ENCODE measurements at regions not wholly inside any gene's neighbourhood (a gene's known extent, or its start where the extent isn't known, plus 50 kb on each side); places are given as distances from the start of the nearest gene placed in this dataset.

- Histone ChIP-seq H3K36me3 (ENCODE audit: low read depth, low read length) (no peaks in the 10 kb centered on the region), H3K4me2 (ENCODE audit: low read length) (no peak overlapping the region)
- DNase-seq = no peak
Observed at GRCh38 chr4:35539404-35540055, 704.8 kb downstream of the ARAP2 start.

DNA sequence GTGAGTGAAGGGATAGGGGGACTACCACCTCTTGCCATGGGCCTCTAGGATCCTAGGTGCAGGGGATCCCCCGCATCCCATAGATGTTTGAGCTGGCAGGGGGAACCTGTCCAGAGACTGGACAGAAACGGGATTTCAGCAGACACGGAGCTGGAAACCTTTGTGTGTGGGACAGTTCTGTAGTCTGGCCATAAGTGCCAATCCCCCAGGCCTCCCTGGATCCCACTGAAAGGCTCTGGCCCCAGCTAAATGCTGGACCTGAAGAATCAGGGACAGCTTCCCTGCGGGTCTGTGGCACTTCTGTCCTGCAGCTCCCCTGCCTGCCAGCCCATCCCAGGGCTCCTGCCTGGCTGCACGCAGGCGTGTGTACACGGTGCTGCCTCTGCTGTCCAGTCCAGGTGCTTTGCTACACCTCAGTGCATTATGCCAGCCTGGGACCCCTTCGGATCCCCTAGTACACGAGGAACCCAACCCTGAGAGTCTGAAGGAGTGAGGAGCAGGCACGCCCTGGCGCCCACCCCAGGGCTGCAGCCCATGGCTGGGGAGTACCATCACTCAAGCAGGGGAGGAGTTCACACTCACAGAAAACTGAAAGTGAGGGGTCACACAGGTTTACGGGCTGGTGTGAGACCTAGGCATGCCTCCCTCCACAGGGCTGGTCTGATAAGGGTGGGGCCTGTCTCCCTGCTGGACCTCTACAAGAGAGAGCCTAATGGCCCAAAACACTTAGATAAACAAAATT is 703.0 kb downstream of the ARAP2 start:
- Histone ChIP-seq H3K9me3 (ENCODE audit: low read length) (no peaks in the 10 kb centered on the region), H3K79me2 (ENCODE audit: low read length) (no peaks in the 10 kb centered on the region), H3K4me1 (ENCODE audit: insufficient read depth, low read length) (no peaks in the 10 kb centered on the region), H3K9me2 (replicated peaks; ENCODE audit: low read length) (no peaks in the 10 kb centered on the region), H4K20me1 (ENCODE audit: low read length) (no peaks in the 10 kb centered on the region), H3K9ac (ENCODE audit: low read length) (no peak overlapping the region), H3K27ac (ENCODE audit: low read length) (no peak overlapping the region), H3F3A (ENCODE audit: low read length, unreplicated experiment) (no peaks in the 10 kb centered on the region), H3K4me2 (ENCODE audit: low read length) (no peak overlapping the region), H2AFZ (ENCODE audit: low read length) (no peak overlapping the region), H3K36me3 (ENCODE audit: low read depth, low read length) (no peaks in the 10 kb centered on the region), H3K27me3 (ENCODE audit: low read length) (no peaks in the 10 kb centered on the region), H3K4me3 (ENCODE audit: low read length) (no peak overlapping the region)
- no TSS peak for BruUV-seq (replicated peaks)
- intact Hi-C loops (cut with micrococcal nuclease) = no loop called here
- no peak for ATAC-seq
- no peak for DNase-seq
- no peak for TF ChIP-seq EZH2phosphoT487 (IDR thresholded peaks at IDR 0.05; ENCODE audit: borderline replicate concordance, low read length)
- no peak for TF ChIP-seq EZH2 (IDR thresholded peaks at IDR 0.05; ENCODE audit: low read length, unreplicated experiment)
- TF ChIP-seq, protein P1, sequence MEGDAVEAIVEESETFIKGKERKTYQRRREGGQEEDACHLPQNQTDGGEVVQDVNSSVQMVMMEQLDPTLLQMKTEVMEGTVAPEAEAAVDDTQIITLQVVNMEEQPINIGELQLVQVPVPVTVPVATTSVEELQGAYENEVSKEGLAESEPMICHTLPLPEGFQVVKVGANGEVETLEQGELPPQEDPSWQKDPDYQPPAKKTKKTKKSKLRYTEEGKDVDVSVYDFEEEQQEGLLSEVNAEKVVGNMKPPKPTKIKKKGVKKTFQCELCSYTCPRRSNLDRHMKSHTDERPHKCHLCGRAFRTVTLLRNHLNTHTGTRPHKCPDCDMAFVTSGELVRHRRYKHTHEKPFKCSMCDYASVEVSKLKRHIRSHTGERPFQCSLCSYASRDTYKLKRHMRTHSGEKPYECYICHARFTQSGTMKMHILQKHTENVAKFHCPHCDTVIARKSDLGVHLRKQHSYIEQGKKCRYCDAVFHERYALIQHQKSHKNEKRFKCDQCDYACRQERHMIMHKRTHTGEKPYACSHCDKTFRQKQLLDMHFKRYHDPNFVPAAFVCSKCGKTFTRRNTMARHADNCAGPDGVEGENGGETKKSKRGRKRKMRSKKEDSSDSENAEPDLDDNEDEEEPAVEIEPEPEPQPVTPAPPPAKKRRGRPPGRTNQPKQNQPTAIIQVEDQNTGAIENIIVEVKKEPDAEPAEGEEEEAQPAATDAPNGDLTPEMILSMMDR (conservative IDR thresholded peaks at IDR 0.05; ENCODE audit: low read depth, low read length) = no peak
- ChIA-PET CTCF (no interaction called here), POLR2A (ENCODE audit: unreplicated experiment) (no interaction called here)

More at GRCh38 chr4:35539404-35540055, 704.8 kb downstream of the ARAP2 start:
- no peak overlapping the region for H2AFZ ChIP-seq (ENCODE audit: low read length)
- no peaks in the 10 kb centered on the region for H3K27me3 ChIP-seq (ENCODE audit: low read length)
- ChIA-PET CTCF (no interaction called here), POLR2A (ENCODE audit: unreplicated experiment) (no interaction called here)
- H3K79me2 ChIP-seq (ENCODE audit: low read length) = no peaks in the 10 kb centered on the region
- H3K4me1 ChIP-seq (ENCODE audit: insufficient read depth, low read length) = no peaks in the 10 kb centered on the region
- TF ChIP-seq, protein P1 (conservative IDR thresholded peaks at IDR 0.05; ENCODE audit: low read depth, low read length) = no peak
- TF ChIP-seq EZH2phosphoT487 (IDR thresholded peaks at IDR 0.05; ENCODE audit: borderline replicate concordance, low read length) (no peak), EZH2 (IDR thresholded peaks at IDR 0.05; ENCODE audit: low read length, unreplicated experiment) (no peak)
- H3K27ac ChIP-seq (ENCODE audit: low read length) = no peak overlapping the region
- no peak for ATAC-seq
- no TSS peak for BruUV-seq (replicated peaks)
- no peak overlapping the region for H3K4me3 ChIP-seq (ENCODE audit: low read length)
- H4K20me1 ChIP-seq (ENCODE audit: low read length) = no peaks in the 10 kb centered on the region
- no peak overlapping the region for H3K9ac ChIP-seq (ENCODE audit: low read length)
- H3F3A ChIP-seq (ENCODE audit: low read length, unreplicated experiment) = no peaks in the 10 kb centered on the region
- H3K9me3 ChIP-seq (ENCODE audit: low read length) = no peaks in the 10 kb centered on the region
- H3K9me2 ChIP-seq (replicated peaks; ENCODE audit: low read length) = no peaks in the 10 kb centered on the region
- intact Hi-C loops (cut with micrococcal nuclease) = no loop called here

DNA sequence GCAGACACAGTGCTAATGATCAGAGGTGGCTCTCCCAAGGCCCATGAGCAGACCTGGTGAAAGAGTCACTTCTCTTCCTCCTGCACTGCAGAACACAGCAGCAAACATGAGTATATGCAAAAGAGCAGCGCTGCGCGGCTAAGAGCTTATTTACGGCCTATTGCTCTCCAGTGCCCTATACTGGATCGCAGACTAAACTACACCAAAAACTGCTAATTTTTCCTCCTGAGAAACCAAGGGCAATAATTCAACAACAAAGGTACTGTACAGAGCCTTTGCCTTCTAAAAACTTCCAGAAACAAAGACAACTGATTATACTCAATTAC is 702.5 kb downstream of the ARAP2 start:
- POLR2A ChIA-PET (ENCODE audit: unreplicated experiment) = no interaction called here
- ATAC-seq (no peak), DNase-seq (no peak)
- Histone ChIP-seq H3K4me2 (ENCODE audit: low read length) (no peak overlapping the region), H3F3A (ENCODE audit: low read length, unreplicated experiment) (no peaks in the 10 kb centered on the region), H3K4me1 (ENCODE audit: insufficient read depth, low read length) (no peaks in the 10 kb centered on the region), H3K36me3 (ENCODE audit: low read depth, low read length) (no peaks in the 10 kb centered on the region), H3K9ac (ENCODE audit: low read length) (no peak overlapping the region), H3K9me3 (ENCODE audit: low read length) (no peaks in the 10 kb centered on the region), H4K20me1 (ENCODE audit: low read length) (no peaks in the 10 kb centered on the region), H3K79me2 (ENCODE audit: low read length) (no peaks in the 10 kb centered on the region), H3K4me3 (ENCODE audit: low read length) (no peak overlapping the region), H3K27ac (ENCODE audit: low read length) (no peak overlapping the region), H3K9me2 (replicated peaks; ENCODE audit: low read length) (no peaks in the 10 kb centered on the region), H3K27me3 (ENCODE audit: low read length) (no peaks in the 10 kb centered on the region), H2AFZ (ENCODE audit: low read length) (no peak overlapping the region)
- CTCF ChIA-PET = no interaction called here
- intact Hi-C loops (cut with micrococcal nuclease) = no loop called here
- BruUV-seq (replicated peaks) = no TSS peak
- TF ChIP-seq EZH2 (IDR thresholded peaks at IDR 0.05; ENCODE audit: low read length, unreplicated experiment) (no peak), EZH2phosphoT487 (IDR thresholded peaks at IDR 0.05; ENCODE audit: borderline replicate concordance, low read length) (no peak)
- TF ChIP-seq, protein P1 (conservative IDR thresholded peaks at IDR 0.05; ENCODE audit: low read depth, low read length) = no peak
